Stomach (tissue), 8 donors: ENCODE measurements at regions not wholly inside any gene's neighbourhood (a gene's known extent, or its start where the extent isn't known, plus 50 kb on each side); places are given as distances from the start of the nearest gene placed in this dataset.

Source experiments
- DNase-seq, 2 donors: peaks; one replicate each; pipeline versions ENCODE4 v3.0.0 to v3.0.0-alpha.2; 2013 to 2019
- H3K27ac ChIP-seq, 5 donors: fragments of 200-600 bp in 4 of 5; sonication (generic) in 4 of 5; one replicate each; pipeline ENCODE4 v1.5.1; 2013 to 2019; ENCODE audit warnings: mild to moderate bottlenecking in 1 of 5, moderate library complexity in 1 of 5
- H3K27me3 ChIP-seq, 3 donors: fragments of 200-600 bp; sonication (generic); one replicate each; pipeline ENCODE4 v1.5.1; 2017 to 2019; ENCODE audit warnings: mixed run types in 1 of 3
- H3K36me3 ChIP-seq, 4 donors: fragments of 200-600 bp; sonication (generic); 1 replicate in 3 of 4; 2 replicates in 1 of 4; pipeline ENCODE4 v1.5.1; 2016 to 2019
- H3K4me1 ChIP-seq, 4 donors: fragments of 200-600 bp; sonication (generic); one replicate each; pipeline ENCODE4 v1.5.1; 2016 to 2019
- H3K4me3 ChIP-seq, 4 donors: fragments of 200-600 bp; sonication (generic) in 3 of 4; one replicate each; pipeline ENCODE4 v1.5.1; 2016 to 2019; ENCODE audit warnings: mild to moderate bottlenecking in 1 of 4
- H3K9me3 ChIP-seq, 4 donors: fragments of 200-600 bp; sonication (generic); one replicate each; pipeline ENCODE4 v1.5.1; 2016 to 2019
- EP300 ChIP-seq: sonication (generic); formaldehyde crosslinking; IDR thresholded peaks from one replicate; pipeline ENCODE4 v1.6.1; 2017; ENCODE audit warnings: antibody characterized with exemption
- POLR2A ChIP-seq, 4 donors: fragments of 450-650 bp; IDR thresholded peaks; one replicate each; pipeline ENCODE4 v1.6.1; 2016; ENCODE audit warnings: antibody characterized with exemption in 4 of 4, control low read depth in 2 of 4, mild to moderate bottlenecking in 1 of 4, moderate library complexity in 1 of 4
- POLR2AphosphoS5 ChIP-seq, 3 donors: sonication (generic); formaldehyde crosslinking; IDR thresholded peaks; one replicate each; pipeline ENCODE4 v1.6.1; 2016; ENCODE audit warnings: antibody characterized with exemption in 3 of 3
- WGBS, 5 donors: extraction: QIAGEN DNeasy Blood & Tissue Kit in 3 of 5; methylation state at CpG; one replicate each; pipeline versions ENCODE4 v1.1.5 to v1.1.7; 2013 to 2018; 5-methylcytosine and 5-hydroxymethylcytosine counted together
- intact Hi-C: fragments of 100-400 bp; cut with DNase I; formaldehyde crosslinking; loops from one replicate; pipeline ENCODE4 v1.15.1; 2023; ENCODE audit warnings: low total_unique reads
- TF ChIP-seq, protein P1 (sequence below), 7 experiments: fragments of 450-650 bp in 4 of 7; fragments of 200-600 bp in 3 of 7; sonication (generic) in 3 of 7; IDR thresholded peaks; one replicate each; pipeline ENCODE4 v1.5.1; 2016 to 2019; ENCODE audit warnings: antibody characterized with exemption in 7 of 7, control low read depth in 2 of 7, mild to moderate bottlenecking in 1 of 7
- donor health status: healthy with polysubstance abuse.
- donor health status: Bipolar disorder and iron deficiency.
- donor health status: healthy.

- H3K9me3 ChIP-seq: peaks cover 0 to 5% (median under 1%) of the 10 kb centered on the region in 4 donors
- no peak overlapping the region for H3K4me3 ChIP-seq
- 55 to 74% (median 60%) methylated on average over 1 of the region's 1 CpG for WGBS, 5 donors
- H3K36me3 ChIP-seq: no peaks in the 10 kb centered on the region
- H3K4me1 ChIP-seq: no peaks in the 10 kb centered on the region
- DNase-seq: peak in 1 of 2 donors; percentile 57
- TF ChIP-seq, protein P1, sequence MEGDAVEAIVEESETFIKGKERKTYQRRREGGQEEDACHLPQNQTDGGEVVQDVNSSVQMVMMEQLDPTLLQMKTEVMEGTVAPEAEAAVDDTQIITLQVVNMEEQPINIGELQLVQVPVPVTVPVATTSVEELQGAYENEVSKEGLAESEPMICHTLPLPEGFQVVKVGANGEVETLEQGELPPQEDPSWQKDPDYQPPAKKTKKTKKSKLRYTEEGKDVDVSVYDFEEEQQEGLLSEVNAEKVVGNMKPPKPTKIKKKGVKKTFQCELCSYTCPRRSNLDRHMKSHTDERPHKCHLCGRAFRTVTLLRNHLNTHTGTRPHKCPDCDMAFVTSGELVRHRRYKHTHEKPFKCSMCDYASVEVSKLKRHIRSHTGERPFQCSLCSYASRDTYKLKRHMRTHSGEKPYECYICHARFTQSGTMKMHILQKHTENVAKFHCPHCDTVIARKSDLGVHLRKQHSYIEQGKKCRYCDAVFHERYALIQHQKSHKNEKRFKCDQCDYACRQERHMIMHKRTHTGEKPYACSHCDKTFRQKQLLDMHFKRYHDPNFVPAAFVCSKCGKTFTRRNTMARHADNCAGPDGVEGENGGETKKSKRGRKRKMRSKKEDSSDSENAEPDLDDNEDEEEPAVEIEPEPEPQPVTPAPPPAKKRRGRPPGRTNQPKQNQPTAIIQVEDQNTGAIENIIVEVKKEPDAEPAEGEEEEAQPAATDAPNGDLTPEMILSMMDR (IDR thresholded peaks at IDR 0.05): no peak
- no peak for TF ChIP-seq POLR2A (IDR thresholded peaks at IDR 0.05)
- no peak for TF ChIP-seq EP300
- TF ChIP-seq POLR2AphosphoS5 (IDR thresholded peaks at IDR 0.05): no peak
- no peak overlapping the region for H3K27ac ChIP-seq
- H3K27me3 ChIP-seq: no peaks in the 10 kb centered on the region
- intact Hi-C loops: no loop called here
These were observed 635.0 kb downstream of the ZIC1 start for GRCh38 chr3:148044151-148044550.

- no peak overlapping the region for H3K4me3 ChIP-seq
- no peak for DNase-seq
- intact Hi-C loops: no loop called here
- TF ChIP-seq POLR2A (IDR thresholded peaks at IDR 0.05): no peak
- TF ChIP-seq, protein P1 (IDR thresholded peaks at IDR 0.05): no peak
- TF ChIP-seq EP300: no peak
- no peak for TF ChIP-seq POLR2AphosphoS5 (IDR thresholded peaks at IDR 0.05)
- 49 to 51% (median 51%) methylated on average over 2 of the region's 2 CpGs for WGBS, 5 donors
- peaks cover 0 to 5% (median 0%) of the 10 kb centered on the region in 4 donors for H3K9me3 ChIP-seq
- H3K4me1 ChIP-seq: no peaks in the 10 kb centered on the region
- no peak overlapping the region for H3K27ac ChIP-seq
- H3K36me3 ChIP-seq: no peaks in the 10 kb centered on the region
- H3K27me3 ChIP-seq: no peaks in the 10 kb centered on the region
These were observed 642.7 kb upstream of the AGTR1 start for GRCh38 chr3:148054999-148055398.

DNA sequence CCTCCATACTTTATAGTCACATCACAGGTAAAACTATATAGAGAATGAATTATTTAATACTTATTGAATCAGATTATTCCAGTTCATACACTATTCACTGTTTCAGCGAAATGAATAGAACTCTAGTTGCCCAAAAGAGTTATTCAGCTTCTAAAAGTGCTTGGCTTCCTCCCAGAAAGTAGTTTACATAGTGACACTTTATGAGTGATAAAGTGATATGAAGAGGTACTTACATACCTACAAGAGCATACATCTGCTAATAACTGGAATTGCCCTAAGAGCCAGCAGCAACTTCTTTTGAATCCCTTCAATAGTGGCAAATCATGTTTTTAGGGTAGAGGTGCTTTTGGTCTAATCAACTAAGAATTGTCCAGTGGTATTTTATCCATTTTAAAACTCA lies 635.1 kb upstream of the AGTR1 start:
- TF ChIP-seq EP300 (no peak), POLR2A (IDR thresholded peaks at IDR 0.05) (no peak), POLR2AphosphoS5 (IDR thresholded peaks at IDR 0.05) (no peak)
- TF ChIP-seq, protein P1 (IDR thresholded peaks at IDR 0.05): no peak
- no peaks in the 10 kb centered on the region for H3K9me3 ChIP-seq
- WGBS, 5 donors: 63 to 85% (median 69%) methylated on average over 1 of the region's 1 CpG
- intact Hi-C loops: no loop called here
- no peaks in the 10 kb centered on the region for H3K27me3 ChIP-seq
- DNase-seq: no peak
- H3K4me1 ChIP-seq: no peaks in the 10 kb centered on the region
- no peak overlapping the region for H3K27ac ChIP-seq
- H3K36me3 ChIP-seq: no peaks in the 10 kb centered on the region
- no peak overlapping the region for H3K4me3 ChIP-seq

GRCh38 chr3:148066802-148067201 lies 630.9 kb upstream of the AGTR1 start:
- Histone ChIP-seq H3K9me3 (no peaks in the 10 kb centered on the region), H3K4me3 (no peak overlapping the region), H3K27me3 (no peaks in the 10 kb centered on the region), H3K27ac (no peak overlapping the region), H3K4me1 (no peaks in the 10 kb centered on the region), H3K36me3 (no peaks in the 10 kb centered on the region)
- DNase-seq: no peak
- intact Hi-C loops: no loop called here
- no peak for TF ChIP-seq POLR2AphosphoS5 (IDR thresholded peaks at IDR 0.05)
- TF ChIP-seq, protein P1 (IDR thresholded peaks at IDR 0.05): no peak
- no peak for TF ChIP-seq POLR2A (IDR thresholded peaks at IDR 0.05)
- TF ChIP-seq EP300: no peak
- WGBS, 5 donors: 49 to 76% (median 62%) methylated on average over 1 of the region's 1 CpG
